ENCODE measurements at regions not wholly inside any gene's neighbourhood (a gene's known extent, or its start where the extent isn't known, plus 50 kb on each side); places are given as distances from the start of the nearest gene placed in this dataset.

GRCh38 chr15:26374806-26375205 is 398.1 kb downstream of the GABRB3 start:
- no peaks in the 10 kb centered on the region for H3K27me3 ChIP-seq (ENCODE audit: insufficient read depth, low read length)
- no peak overlapping the region for H3K18ac ChIP-seq (ENCODE audit: low read length)

GRCh38 chr15:26372706-26373105 is 400.2 kb downstream of the GABRB3 start:
- no peak overlapping the region for H2BK5ac ChIP-seq (ENCODE audit: low read depth, low read length, poor library complexity)
- no peak for DNase-seq

More at GRCh38 chr15:26374806-26375205, 398.1 kb downstream of the GABRB3 start:
- no peak overlapping the region for H3K14ac ChIP-seq (ENCODE audit: low read length)
- no peak overlapping the region for H3K9ac ChIP-seq (ENCODE audit: low read length)
- H2AFZ ChIP-seq (ENCODE audit: insufficient read depth, low read length, poor library complexity), result no peak overlapping the region
- no peak overlapping the region for H4K12ac ChIP-seq (ENCODE audit: low read depth, low read length)
- H3K79me2 ChIP-seq (ENCODE audit: control insufficient read depth, insufficient read depth, low read length, poor library complexity), result no peaks in the 10 kb centered on the region
- no peak overlapping the region for H3K4me3 ChIP-seq (ENCODE audit: low read depth, low read length)
- H3K23ac ChIP-seq (ENCODE audit: low read length), result no peak overlapping the region
- no peak overlapping the region for H2BK120ac ChIP-seq (ENCODE audit: insufficient read depth, low read length, poor library complexity)
- H2BK12ac ChIP-seq (ENCODE audit: low read length), result no peak overlapping the region
- no peaks in the 10 kb centered on the region for H3K79me1 ChIP-seq (ENCODE audit: low read length)
- WGBS (ENCODE audit: extremely low coverage, insufficient coverage, insufficient read length), result no CpG with 5 or more reads among the region's 1 CpG
- H2AK5ac ChIP-seq (ENCODE audit: low read length), result no peak overlapping the region
- no peak overlapping the region for H4K91ac ChIP-seq (ENCODE audit: low read depth, low read length)
- no peak for DNase-seq
- H3K9me3 ChIP-seq (ENCODE audit: insufficient read depth, low read depth, low read length), result peaks cover 8% of the 10 kb centered on the region
- H2BK5ac ChIP-seq (ENCODE audit: low read depth, low read length, poor library complexity), result no peak overlapping the region
- H3K27ac ChIP-seq (ENCODE audit: low read depth, low read length), result no peak overlapping the region
- no peak overlapping the region for H3K4ac ChIP-seq (ENCODE audit: low read depth, low read length)
- no peak overlapping the region for H3K4me2 ChIP-seq (ENCODE audit: low read length)
- H4K8ac ChIP-seq (ENCODE audit: low read depth, low read length), result no peak overlapping the region
- H3K36me3 ChIP-seq (ENCODE audit: control insufficient read depth in 1 of 2, insufficient read depth in 2 of 2, low read length in 2 of 2), result no peaks in the 10 kb centered on the region
- no peaks in the 10 kb centered on the region for H3K4me1 ChIP-seq (ENCODE audit: control insufficient read depth in 1 of 2, insufficient read depth in 2 of 2, low read length in 2 of 2)

GRCh38 chr15:26365077-26365476 is 407.8 kb downstream of the GABRB3 start:
- H3K4me3 ChIP-seq (ENCODE audit: low read depth, low read length), result no peak overlapping the region

More at GRCh38 chr15:26372706-26373105, 400.2 kb downstream of the GABRB3 start:
- Histone ChIP-seq H3K9ac (ENCODE audit: low read length) (no peak overlapping the region), H3K79me2 (ENCODE audit: control insufficient read depth, insufficient read depth, low read length, poor library complexity) (no peaks in the 10 kb centered on the region), H4K12ac (ENCODE audit: low read depth, low read length) (no peak overlapping the region), H3K4me1 (ENCODE audit: control insufficient read depth in 1 of 2, insufficient read depth in 2 of 2, low read length in 2 of 2) (no peaks in the 10 kb centered on the region), H2BK12ac (ENCODE audit: low read length) (no peak overlapping the region), H2AFZ (ENCODE audit: insufficient read depth, low read length, poor library complexity) (no peak overlapping the region), H4K91ac (ENCODE audit: low read depth, low read length) (no peak overlapping the region), H4K8ac (ENCODE audit: low read depth, low read length) (no peak overlapping the region), H3K14ac (ENCODE audit: low read length) (no peak overlapping the region), H3K27me3 (ENCODE audit: insufficient read depth, low read length) (no peaks in the 10 kb centered on the region), H3K36me3 (ENCODE audit: control insufficient read depth in 1 of 2, insufficient read depth in 2 of 2, low read length in 2 of 2) (no peaks in the 10 kb centered on the region), H3K4me3 (ENCODE audit: low read depth, low read length) (no peak overlapping the region), H2BK120ac (ENCODE audit: insufficient read depth, low read length, poor library complexity) (no peak overlapping the region), H2AK5ac (ENCODE audit: low read length) (no peak overlapping the region), H3K27ac (ENCODE audit: low read depth, low read length) (no peak overlapping the region), H3K23ac (ENCODE audit: low read length) (no peak overlapping the region), H3K18ac (ENCODE audit: low read length) (no peak overlapping the region), H3K4me2 (ENCODE audit: low read length) (no peak overlapping the region), H3K79me1 (ENCODE audit: low read length) (no peaks in the 10 kb centered on the region), H3K9me3 (ENCODE audit: insufficient read depth, low read depth, low read length) (peaks cover 8% of the 10 kb centered on the region), H3K4ac (ENCODE audit: low read depth, low read length) (no peak overlapping the region)
- no CpG with 5 or more reads among the region's 6 CpGs for WGBS (ENCODE audit: extremely low coverage, insufficient coverage, insufficient read length)

GRCh38 chr15:26359855-26360254 is 413.0 kb downstream of the GABRB3 start:
- Histone ChIP-seq H3K36me3 (ENCODE audit: control insufficient read depth in 1 of 2, insufficient read depth in 2 of 2, low read length in 2 of 2) (no peaks in the 10 kb centered on the region), H3K23ac (ENCODE audit: low read length) (no peak overlapping the region), H3K4me3 (ENCODE audit: low read depth, low read length) (no peak overlapping the region), H3K79me1 (ENCODE audit: low read length) (no peaks in the 10 kb centered on the region), H2AFZ (ENCODE audit: insufficient read depth, low read length, poor library complexity) (no peak overlapping the region), H3K27me3 (ENCODE audit: insufficient read depth, low read length) (no peaks in the 10 kb centered on the region), H2BK12ac (ENCODE audit: low read length) (no peak overlapping the region), H2BK120ac (ENCODE audit: insufficient read depth, low read length, poor library complexity) (no peak overlapping the region), H2BK5ac (ENCODE audit: low read depth, low read length, poor library complexity) (no peak overlapping the region), H4K12ac (ENCODE audit: low read depth, low read length) (no peak overlapping the region), H3K4me1 (ENCODE audit: control insufficient read depth in 1 of 2, insufficient read depth in 2 of 2, low read length in 2 of 2) (no peaks in the 10 kb centered on the region), H4K91ac (ENCODE audit: low read depth, low read length) (no peak overlapping the region), H3K14ac (ENCODE audit: low read length) (no peak overlapping the region), H3K18ac (ENCODE audit: low read length) (no peak overlapping the region), H2AK5ac (ENCODE audit: low read length) (no peak overlapping the region), H3K79me2 (ENCODE audit: control insufficient read depth, insufficient read depth, low read length, poor library complexity) (no peaks in the 10 kb centered on the region), H3K27ac (ENCODE audit: low read depth, low read length) (no peak overlapping the region), H3K9ac (ENCODE audit: low read length) (no peak overlapping the region), H3K9me3 (ENCODE audit: insufficient read depth, low read depth, low read length) (no peaks in the 10 kb centered on the region), H3K4ac (ENCODE audit: low read depth, low read length) (no peak overlapping the region), H4K8ac (ENCODE audit: low read depth, low read length) (no peak overlapping the region), H3K4me2 (ENCODE audit: low read length) (no peak overlapping the region)
- DNase-seq, result no peak
- no CpG with 5 or more reads among the region's 4 CpGs for WGBS (ENCODE audit: extremely low coverage, insufficient coverage, insufficient read length)

More at GRCh38 chr15:26365077-26365476, 407.8 kb downstream of the GABRB3 start:
- Histone ChIP-seq H2AK5ac (ENCODE audit: low read length) (no peak overlapping the region), H3K4me2 (ENCODE audit: low read length) (no peak overlapping the region), H3K27ac (ENCODE audit: low read depth, low read length) (no peak overlapping the region), H3K79me2 (ENCODE audit: control insufficient read depth, insufficient read depth, low read length, poor library complexity) (no peaks in the 10 kb centered on the region), H3K36me3 (ENCODE audit: control insufficient read depth in 1 of 2, insufficient read depth in 2 of 2, low read length in 2 of 2) (no peaks in the 10 kb centered on the region), H3K27me3 (ENCODE audit: insufficient read depth, low read length) (no peaks in the 10 kb centered on the region), H3K4ac (ENCODE audit: low read depth, low read length) (no peak overlapping the region), H3K79me1 (ENCODE audit: low read length) (no peaks in the 10 kb centered on the region), H2BK120ac (ENCODE audit: insufficient read depth, low read length, poor library complexity) (no peak overlapping the region), H3K18ac (ENCODE audit: low read length) (no peak overlapping the region), H4K8ac (ENCODE audit: low read depth, low read length) (no peak overlapping the region), H2BK5ac (ENCODE audit: low read depth, low read length, poor library complexity) (no peak overlapping the region), H3K9me3 (ENCODE audit: insufficient read depth, low read depth, low read length) (no peaks in the 10 kb centered on the region), H3K4me1 (ENCODE audit: control insufficient read depth in 1 of 2, insufficient read depth in 2 of 2, low read length in 2 of 2) (no peaks in the 10 kb centered on the region), H2AFZ (ENCODE audit: insufficient read depth, low read length, poor library complexity) (no peak overlapping the region), H2BK12ac (ENCODE audit: low read length) (no peak overlapping the region), H3K23ac (ENCODE audit: low read length) (no peak overlapping the region), H4K12ac (ENCODE audit: low read depth, low read length) (no peak overlapping the region), H3K14ac (ENCODE audit: low read length) (no peak overlapping the region), H3K9ac (ENCODE audit: low read length) (no peak overlapping the region), H4K91ac (ENCODE audit: low read depth, low read length) (no peak overlapping the region)
- no CpG with 5 or more reads among the region's 4 CpGs for WGBS (ENCODE audit: extremely low coverage, insufficient coverage, insufficient read length)
- no peak for DNase-seq

Measured in trophoblast cell (in vitro differentiated cells and primary cell).